ENCODE measurements at regions not wholly inside any gene's neighbourhood (a gene's known extent, or its start where the extent isn't known, plus 50 kb on each side); places are given as distances from the start of the nearest gene placed in this dataset.

- Histone ChIP-seq H3K4me3 (replicated peaks in 1 of 3; ENCODE audit: insufficient read depth in 1 of 3, low read depth in 2 of 3, low read length in 3 of 3) (no peak overlapping the region), H3K27me3 (ENCODE audit: control insufficient read depth in 1 of 2, insufficient read depth in 2 of 2, low read length in 2 of 2) (peaks cover 0 to 17% of the 10 kb centered on the region in 2 experiments; a peak in 1 of 5 replicates), H3K9ac (ENCODE audit: insufficient read depth, low read depth, low read length) (no peak overlapping the region), H4K20me1 (ENCODE audit: insufficient read depth, low read length) (no peaks in the 10 kb centered on the region), H3K4me2 (ENCODE audit: low read depth, low read length) (no peak overlapping the region), H3K27ac (ENCODE audit: extremely low read length, insufficient read depth, low read length) (no peak overlapping the region), H3K79me2 (ENCODE audit: insufficient read depth, low read length) (no peaks in the 10 kb centered on the region), H2AFZ (ENCODE audit: low read length) (no peak overlapping the region), H3K4me1 (ENCODE audit: insufficient read depth, low read length) (no peaks in the 10 kb centered on the region), H3K9me3 (ENCODE audit: low read length) (no peaks in the 10 kb centered on the region), H3K36me3 (replicated peaks in 1 of 2; ENCODE audit: control insufficient read depth in 1 of 2, insufficient read depth in 2 of 2, low read length in 2 of 2) (no peaks in the 10 kb centered on the region)
- TF ChIP-seq BCL6 (CRISPR knock-in tag; IDR thresholded peaks at IDR 0.05) (no peak), ZBTB40 (IDR thresholded peaks at IDR 0.05) (no peak), ZBTB40 (CRISPR knock-in tag; IDR thresholded peaks at IDR 0.05) (no peak), ZNF788 (CRISPR knock-in tag; IDR thresholded peaks at IDR 0.05; ENCODE audit: borderline replicate concordance) (no peak), ZNF557 (CRISPR knock-in tag; IDR thresholded peaks at IDR 0.05) (no peak), JUN (CRISPR knock-in tag; IDR thresholded peaks at IDR 0.05) (no peak), ZNF7 (CRISPR knock-in tag; IDR thresholded peaks at IDR 0.05) (no peak), ZNF333 (CRISPR knock-in tag; IDR thresholded peaks at IDR 0.05; ENCODE audit: borderline replicate concordance) (no peak), ZFP36L2 (CRISPR knock-in tag; IDR thresholded peaks at IDR 0.05) (no peak)
- in situ Hi-C loops (cut with HindIII; ENCODE audit: extremely low pct_ligation_motif_present, low pct_unique_long_range_greater_than_20kb) (no loop called here), intact Hi-C loops (cut with micrococcal nuclease; ENCODE audit: unreplicated experiment) (no loop called here)
- ATAC-seq (no peak), FAIRE-seq (no peak), DNase-seq (ENCODE audit: low spot score) (no peak)
- CTCF ChIA-PET (ENCODE audit: low intra/inter-chr PET ratio, low total read pairs), result no interaction called here
- POLR2A ChIA-PET, result no interaction called here
- no TSS peak for BruUV-seq (replicated peaks)
These were observed 125.7 kb upstream of the SSTR4 start for GRCh38 chr20:22909436-22909835.

Data from HepG2 (cell line).